OCI-M2 (cell line): ENCODE measurements at regions not wholly inside any gene's neighbourhood (a gene's known extent, or its start where the extent isn't known, plus 50 kb on each side); places are given as distances from the start of the nearest gene placed in this dataset.

Source experiments
- DNase-seq: peaks from one replicate; lab custom pipeline; 2025; ENCODE audit not compliant: unreplicated experiment; lab: John Stamatoyannopoulos, UW

GRCh38 chr13:67630640-67631039, 400.5 kb upstream of the PCDH9 start:
- no peak for DNase-seq

- no peak for DNase-seq
These were observed 393.5 kb upstream of the PCDH9 start for GRCh38 chr13:67623630-67624029.

- DNase-seq, result no peak
These were observed 390.5 kb upstream of the PCDH9 start for GRCh38 chr13:67620665-67621064.

GRCh38 chr13:67619995-67620380, 389.9 kb upstream of the PCDH9 start:
- no peak for DNase-seq

GRCh38 chr13:67619351-67619994, 389.3 kb upstream of the PCDH9 start:
- DNase-seq, result no peak

GRCh38 chr13:67614579-67614978, 384.4 kb upstream of the PCDH9 start:
- no peak for DNase-seq

- no peak for DNase-seq
These were observed 383.9 kb upstream of the PCDH9 start for GRCh38 chr13:67614013-67614412.

GRCh38 chr13:67588607-67589006, 358.5 kb upstream of the PCDH9 start:
- no peak for DNase-seq

- DNase-seq, result no peak
These were observed 347.2 kb upstream of the PCDH9 start for GRCh38 chr13:67577361-67577760.

- DNase-seq, result no peak
These were observed 344.4 kb upstream of the PCDH9 start for GRCh38 chr13:67574320-67575233.

GRCh38 chr13:67568205-67568604, 338.1 kb upstream of the PCDH9 start:
- no peak for DNase-seq

GRCh38 chr13:67557642-67558241, 327.6 kb upstream of the PCDH9 start:
- DNase-seq, result no peak

- no peak for DNase-seq
These were observed 327.0 kb upstream of the PCDH9 start for GRCh38 chr13:67557118-67557517.

- no peak for DNase-seq
These were observed 324.8 kb upstream of the PCDH9 start for GRCh38 chr13:67554746-67555452.

GRCh38 chr13:67554286-67554685, 324.1 kb upstream of the PCDH9 start:
- DNase-seq, result no peak

- no peak for DNase-seq
These were observed 319.2 kb upstream of the PCDH9 start for GRCh38 chr13:67549331-67549730.

GRCh38 chr13:67538906-67539305, 308.8 kb upstream of the PCDH9 start:
- DNase-seq, result no peak

GRCh38 chr13:67520886-67521285, 290.8 kb upstream of the PCDH9 start:
- no peak for DNase-seq

- no peak for DNase-seq
These were observed 289.2 kb upstream of the PCDH9 start for GRCh38 chr13:67519356-67519755.

GRCh38 chr13:67518785-67519184, 288.6 kb upstream of the PCDH9 start:
- no peak for DNase-seq

GRCh38 chr13:67515895-67516294, 285.8 kb upstream of the PCDH9 start:
- DNase-seq, result no peak
